ENCODE measurements at regions not wholly inside any gene's neighbourhood (a gene's known extent, or its start where the extent isn't known, plus 50 kb on each side); places are given as distances from the start of the nearest gene placed in this dataset.
"Not testable (repeated sequence)": the region's sequence is repeated elsewhere in the genome, so short reads cannot be mapped to it uniquely, and the experiment has no call there.

- H3K9me3 Mint-ChIP-seq; H3K27ac Mint-ChIP-seq; intact Hi-C loops (cut with micrococcal nuclease); H3K4me1 Mint-ChIP-seq (ENCODE audit: low read depth); H3K36me3 Mint-ChIP-seq (ENCODE audit: low read depth); H3K27me3 Mint-ChIP-seq (ENCODE audit: insufficient read depth); DNase-seq (ENCODE audit: low spot score): not testable (repeated sequence)
- H3K4me3 Mint-ChIP-seq, result peak overlapping the region; percentile 67
These were observed 375.1 kb upstream of the NPVF start for GRCh38 chr7:25603427-25603740.

GRCh38 chr7:25611196-25611595 is 382.9 kb upstream of the NPVF start:
- intact Hi-C loops (cut with micrococcal nuclease), result no loop called here
- H3K4me3 Mint-ChIP-seq, result no peak overlapping the region
- no peaks in the 10 kb centered on the region for H3K4me1 Mint-ChIP-seq (ENCODE audit: low read depth)
- H3K36me3 Mint-ChIP-seq (ENCODE audit: low read depth), result no peaks in the 10 kb centered on the region
- peaks cover 5% of the 10 kb centered on the region for H3K9me3 Mint-ChIP-seq
- no peak overlapping the region for H3K27ac Mint-ChIP-seq
- peaks cover 3% of the 10 kb centered on the region for H3K27me3 Mint-ChIP-seq (ENCODE audit: insufficient read depth)
- no peak for DNase-seq (ENCODE audit: low spot score)

- intact Hi-C loops (cut with micrococcal nuclease), result no loop called here
- no peak overlapping the region for H3K4me3 Mint-ChIP-seq
- no peaks in the 10 kb centered on the region for H3K4me1 Mint-ChIP-seq (ENCODE audit: low read depth)
- no peaks in the 10 kb centered on the region for H3K36me3 Mint-ChIP-seq (ENCODE audit: low read depth)
- H3K27ac Mint-ChIP-seq, result no peak overlapping the region
- DNase-seq (ENCODE audit: low spot score), result no peak
- H3K9me3 Mint-ChIP-seq, result peaks cover 5% of the 10 kb centered on the region
- peaks cover 8% of the 10 kb centered on the region for H3K27me3 Mint-ChIP-seq (ENCODE audit: insufficient read depth)
These were observed 385.6 kb upstream of the NPVF start for GRCh38 chr7:25613912-25614311.

GRCh38 chr7:25614415-25614814 is 386.1 kb upstream of the NPVF start:
- Mint-ChIP-seq H3K27ac (no peak overlapping the region), H3K4me1 (ENCODE audit: low read depth) (no peaks in the 10 kb centered on the region), H3K4me3 (no peak overlapping the region), H3K36me3 (ENCODE audit: low read depth) (no peaks in the 10 kb centered on the region), H3K9me3 (peaks cover 5% of the 10 kb centered on the region), H3K27me3 (ENCODE audit: insufficient read depth) (peaks cover 8% of the 10 kb centered on the region)
- no peak for DNase-seq (ENCODE audit: low spot score)
- intact Hi-C loops (cut with micrococcal nuclease), result no loop called here

GRCh38 chr7:25615003-25615402 is 386.7 kb upstream of the NPVF start:
- no peak for DNase-seq (ENCODE audit: low spot score)
- H3K27me3 Mint-ChIP-seq (ENCODE audit: insufficient read depth), result peaks cover 8% of the 10 kb centered on the region
- no peak overlapping the region for H3K4me3 Mint-ChIP-seq
- no peaks in the 10 kb centered on the region for H3K36me3 Mint-ChIP-seq (ENCODE audit: low read depth)
- peaks cover 2% of the 10 kb centered on the region for H3K4me1 Mint-ChIP-seq (ENCODE audit: low read depth)
- H3K9me3 Mint-ChIP-seq, result peaks cover 5% of the 10 kb centered on the region
- intact Hi-C loops (cut with micrococcal nuclease), result no loop called here
- no peak overlapping the region for H3K27ac Mint-ChIP-seq

- intact Hi-C loops (cut with micrococcal nuclease), result no loop called here
- DNase-seq (ENCODE audit: low spot score), result no peak
- peaks cover 5% of the 10 kb centered on the region for H3K9me3 Mint-ChIP-seq
- H3K4me1 Mint-ChIP-seq (ENCODE audit: low read depth), result peaks cover 8% of the 10 kb centered on the region
- no peak overlapping the region for H3K4me3 Mint-ChIP-seq
- no peaks in the 10 kb centered on the region for H3K36me3 Mint-ChIP-seq (ENCODE audit: low read depth)
- H3K27me3 Mint-ChIP-seq (ENCODE audit: insufficient read depth), result peaks cover 8% of the 10 kb centered on the region
- no peak overlapping the region for H3K27ac Mint-ChIP-seq
These were observed 387.3 kb upstream of the NPVF start for GRCh38 chr7:25615593-25615992.

- DNase-seq (ENCODE audit: low spot score), result no peak
- intact Hi-C loops (cut with micrococcal nuclease), result no loop called here
- H3K36me3 Mint-ChIP-seq (ENCODE audit: low read depth), result no peaks in the 10 kb centered on the region
- peaks cover 8% of the 10 kb centered on the region for H3K27me3 Mint-ChIP-seq (ENCODE audit: insufficient read depth)
- peaks cover under 1% of the 10 kb centered on the region for H3K9me3 Mint-ChIP-seq
- H3K4me1 Mint-ChIP-seq (ENCODE audit: low read depth), result peaks cover 13% of the 10 kb centered on the region
- no peak overlapping the region for H3K27ac Mint-ChIP-seq
- no peak overlapping the region for H3K4me3 Mint-ChIP-seq
These were observed 388.9 kb upstream of the NPVF start for GRCh38 chr7:25617214-25617613.

- no peaks in the 10 kb centered on the region for H3K36me3 Mint-ChIP-seq (ENCODE audit: low read depth)
- H3K4me1 Mint-ChIP-seq (ENCODE audit: low read depth), result peaks cover 13% of the 10 kb centered on the region
- no peak overlapping the region for H3K4me3 Mint-ChIP-seq
- no peaks in the 10 kb centered on the region for H3K9me3 Mint-ChIP-seq
- intact Hi-C loops (cut with micrococcal nuclease), result no loop called here
- DNase-seq (ENCODE audit: low spot score), result no peak
- H3K27ac Mint-ChIP-seq, result no peak overlapping the region
- H3K27me3 Mint-ChIP-seq (ENCODE audit: insufficient read depth), result peaks cover 8% of the 10 kb centered on the region
These were observed 389.4 kb upstream of the NPVF start for GRCh38 chr7:25617673-25618072.

- Mint-ChIP-seq H3K9me3 (no peaks in the 10 kb centered on the region), H3K4me3 (no peak overlapping the region), H3K36me3 (ENCODE audit: low read depth) (no peaks in the 10 kb centered on the region), H3K27me3 (ENCODE audit: insufficient read depth) (peaks cover 6% of the 10 kb centered on the region), H3K27ac (no peak overlapping the region), H3K4me1 (ENCODE audit: low read depth) (peaks cover 13% of the 10 kb centered on the region)
- DNase-seq (ENCODE audit: low spot score), result no peak
- intact Hi-C loops (cut with micrococcal nuclease), result no loop called here
These were observed 391.1 kb upstream of the NPVF start for GRCh38 chr7:25619381-25619780.

GRCh38 chr7:25619963-25620799 is 391.9 kb upstream of the NPVF start:
- intact Hi-C loops (cut with micrococcal nuclease), result no loop called here
- Mint-ChIP-seq H3K36me3 (ENCODE audit: low read depth) (no peaks in the 10 kb centered on the region), H3K9me3 (no peaks in the 10 kb centered on the region), H3K27me3 (ENCODE audit: insufficient read depth) (peaks cover 5% of the 10 kb centered on the region), H3K4me1 (ENCODE audit: low read depth) (peaks cover 13% of the 10 kb centered on the region), H3K4me3 (no peak overlapping the region), H3K27ac (no peak overlapping the region)
- DNase-seq (ENCODE audit: low spot score), result no peak

GRCh38 chr7:25621993-25622392 is 393.7 kb upstream of the NPVF start:
- H3K27me3 Mint-ChIP-seq (ENCODE audit: insufficient read depth), result peaks cover 1% of the 10 kb centered on the region
- H3K4me3 Mint-ChIP-seq, result no peak overlapping the region
- no peak overlapping the region for H3K27ac Mint-ChIP-seq
- H3K9me3 Mint-ChIP-seq, result no peaks in the 10 kb centered on the region
- H3K4me1 Mint-ChIP-seq (ENCODE audit: low read depth), result peaks cover 13% of the 10 kb centered on the region
- H3K36me3 Mint-ChIP-seq (ENCODE audit: low read depth), result no peaks in the 10 kb centered on the region
- DNase-seq (ENCODE audit: low spot score), result no peak
- intact Hi-C loops (cut with micrococcal nuclease), result no loop called here

- H3K9me3 Mint-ChIP-seq, result no peaks in the 10 kb centered on the region
- no peak for DNase-seq (ENCODE audit: low spot score)
- intact Hi-C loops (cut with micrococcal nuclease), result no loop called here
- H3K4me3 Mint-ChIP-seq, result no peak overlapping the region
- H3K27ac Mint-ChIP-seq, result no peak overlapping the region
- peaks cover 13% of the 10 kb centered on the region for H3K4me1 Mint-ChIP-seq (ENCODE audit: low read depth)
- H3K36me3 Mint-ChIP-seq (ENCODE audit: low read depth), result no peaks in the 10 kb centered on the region
- H3K27me3 Mint-ChIP-seq (ENCODE audit: insufficient read depth), result no peaks in the 10 kb centered on the region
These were observed 394.4 kb upstream of the NPVF start for GRCh38 chr7:25622695-25623094.

GRCh38 chr7:25624051-25624450 is 395.8 kb upstream of the NPVF start:
- no peak overlapping the region for H3K27ac Mint-ChIP-seq
- no peak overlapping the region for H3K4me3 Mint-ChIP-seq
- H3K9me3 Mint-ChIP-seq, result no peaks in the 10 kb centered on the region
- no peak for DNase-seq (ENCODE audit: low spot score)
- peaks cover 13% of the 10 kb centered on the region for H3K4me1 Mint-ChIP-seq (ENCODE audit: low read depth)
- intact Hi-C loops (cut with micrococcal nuclease), result no loop called here
- H3K36me3 Mint-ChIP-seq (ENCODE audit: low read depth), result no peaks in the 10 kb centered on the region
- H3K27me3 Mint-ChIP-seq (ENCODE audit: insufficient read depth), result no peaks in the 10 kb centered on the region

GRCh38 chr7:25624833-25625232 is 396.5 kb upstream of the NPVF start:
- Mint-ChIP-seq H3K27ac (no peak overlapping the region), H3K27me3 (ENCODE audit: insufficient read depth) (no peaks in the 10 kb centered on the region), H3K36me3 (ENCODE audit: low read depth) (no peaks in the 10 kb centered on the region), H3K4me3 (no peak overlapping the region), H3K4me1 (ENCODE audit: low read depth) (peaks cover 12% of the 10 kb centered on the region), H3K9me3 (no peaks in the 10 kb centered on the region)
- DNase-seq (ENCODE audit: low spot score), result no peak
- intact Hi-C loops (cut with micrococcal nuclease), result no loop called here
